ENCODE measurements at regions not wholly inside any gene's neighbourhood (a gene's known extent, or its start where the extent isn't known, plus 50 kb on each side); places are given as distances from the start of the nearest gene placed in this dataset.
"Not testable (repeated sequence)": the region's sequence is repeated elsewhere in the genome, so short reads cannot be mapped to it uniquely, and the experiment has no call there.

- DNase-seq (ENCODE audit: low read depth in 4 of 4, low spot score in 3 of 4), result no peak
These were observed 522.4 kb upstream of the NAALADL2 start for GRCh38 chr3:174336784-174337183.

GRCh38 chr3:174337227-174337626 is 521.9 kb upstream of the NAALADL2 start:
- no peak for DNase-seq (ENCODE audit: low read depth in 4 of 4, low spot score in 3 of 4)

DNA sequence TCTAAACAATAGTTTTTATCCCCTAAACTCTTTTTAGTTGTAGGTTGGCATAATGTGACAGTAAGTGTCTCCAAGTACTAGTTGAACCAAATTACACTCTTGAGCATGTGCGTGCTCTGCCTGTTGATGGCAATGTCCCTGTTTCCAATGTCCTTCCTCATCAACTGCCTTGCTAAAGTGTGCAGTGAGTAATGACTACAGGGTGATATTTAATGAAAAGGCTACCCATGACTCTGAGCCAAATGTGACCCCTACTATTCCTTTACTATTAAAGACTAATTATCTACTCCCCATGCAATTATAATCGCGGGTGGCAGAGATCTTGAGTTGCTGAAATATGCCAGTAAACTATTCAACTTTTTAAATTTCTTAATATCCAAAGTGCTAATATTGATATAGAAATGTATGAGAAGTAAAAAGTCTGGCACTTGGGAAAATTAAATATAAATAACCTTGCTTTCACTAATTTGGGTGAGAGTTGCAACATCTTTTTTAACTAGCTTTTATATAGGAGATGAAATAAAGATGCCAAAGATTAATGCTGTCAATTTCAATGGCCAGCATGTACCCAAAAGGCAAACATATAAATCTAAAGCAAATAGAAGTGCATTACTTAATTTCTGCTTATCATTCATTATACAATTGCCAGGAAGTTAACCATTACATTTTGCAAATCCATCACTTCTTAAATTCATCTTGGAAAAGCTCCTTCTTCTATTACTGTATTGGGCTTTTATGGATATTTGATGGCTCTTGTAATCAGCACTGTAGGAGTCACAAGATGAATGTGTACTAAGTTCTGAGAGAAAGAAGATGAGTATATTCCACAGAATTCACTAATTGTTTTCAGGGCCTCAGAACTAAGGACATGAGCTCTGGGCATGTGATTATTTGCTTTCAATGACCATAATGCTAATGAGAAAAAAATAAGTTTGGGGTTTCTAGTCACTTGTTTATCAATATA is 518.2 kb upstream of the NAALADL2 start:
- no peak for DNase-seq (ENCODE audit: low read depth in 4 of 4, low spot score in 3 of 4)

DNA sequence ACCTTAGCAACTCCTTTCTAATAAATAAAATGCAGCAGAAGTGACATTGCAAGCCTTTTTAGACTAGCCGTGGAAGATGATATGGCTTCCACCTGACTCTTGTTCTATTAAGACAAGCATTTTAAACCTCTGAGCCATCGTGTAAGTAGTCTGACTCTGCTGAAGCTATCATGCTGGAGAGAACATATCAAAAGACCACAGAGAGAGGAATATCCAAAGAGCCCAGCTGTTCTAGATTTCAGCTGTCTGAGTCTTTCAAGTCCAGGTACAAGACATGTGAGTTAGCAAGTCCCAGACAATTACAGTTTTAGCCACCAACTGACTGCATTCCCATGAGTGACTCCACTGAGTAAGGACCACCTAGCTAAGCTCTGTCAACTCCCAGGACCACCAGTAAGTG is 517.0 kb upstream of the NAALADL2 start:
- no peak for DNase-seq (ENCODE audit: low read depth in 4 of 4, low spot score in 3 of 4)

DNA sequence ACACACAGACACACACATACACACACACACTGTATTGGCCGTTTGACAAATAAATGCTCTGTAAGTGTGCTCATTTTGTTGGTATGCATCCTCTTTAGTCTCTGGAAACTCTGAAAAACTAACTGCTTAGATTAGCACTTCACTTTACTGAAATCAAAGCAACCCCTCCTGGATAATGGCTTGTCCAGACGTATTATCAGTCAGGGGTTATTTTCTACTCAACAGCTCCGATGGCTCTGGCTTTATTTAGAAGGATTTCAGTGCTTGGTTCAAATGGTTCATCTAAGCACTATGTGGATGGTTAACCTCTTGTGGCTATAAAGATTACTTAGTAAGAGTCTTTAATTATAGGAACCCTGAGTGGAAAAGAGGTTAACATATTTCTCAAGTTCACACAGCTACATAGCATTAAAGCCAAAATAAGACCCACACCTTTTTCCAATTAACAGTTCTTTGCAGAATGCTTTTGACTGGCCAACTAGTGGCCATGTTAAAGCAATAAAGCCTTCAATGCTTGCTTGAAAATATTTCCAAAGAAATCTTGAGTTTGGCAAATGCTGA is 516.1 kb upstream of the NAALADL2 start:
- DNase-seq (ENCODE audit: low read depth in 4 of 4, low spot score in 3 of 4), result no peak

DNA sequence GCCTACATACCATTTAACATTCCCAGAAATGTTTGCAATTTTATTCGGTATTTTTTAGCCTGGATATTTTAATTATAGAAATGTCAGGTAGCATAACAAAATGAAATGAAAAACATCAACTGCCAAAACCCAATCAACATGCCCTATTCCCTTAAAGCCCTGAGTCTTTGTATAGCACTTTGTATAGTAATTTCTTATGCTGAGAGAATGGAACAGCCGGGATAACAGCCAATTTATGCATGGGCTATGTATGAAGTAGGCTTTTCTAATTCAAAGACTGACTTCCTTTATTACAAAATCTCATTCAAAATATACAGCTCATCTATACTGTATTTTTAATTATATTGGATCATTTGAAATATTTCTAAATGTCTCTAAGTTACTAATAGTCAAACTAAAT is 513.0 kb upstream of the NAALADL2 start:
- DNase-seq (ENCODE audit: low read depth in 4 of 4, low spot score in 3 of 4), result no peak

- DNase-seq (ENCODE audit: low read depth in 4 of 4, low spot score in 3 of 4), result no peak
These were observed 512.6 kb upstream of the NAALADL2 start for GRCh38 chr3:174346571-174346970.

GRCh38 chr3:174347474-174348138 is 511.5 kb upstream of the NAALADL2 start:
- DNase-seq (ENCODE audit: low read depth in 4 of 4, low spot score in 3 of 4), result no peak

- no peak for DNase-seq (ENCODE audit: low read depth in 4 of 4, low spot score in 3 of 4)
These were observed 506.9 kb upstream of the NAALADL2 start for GRCh38 chr3:174352227-174352626.

DNA sequence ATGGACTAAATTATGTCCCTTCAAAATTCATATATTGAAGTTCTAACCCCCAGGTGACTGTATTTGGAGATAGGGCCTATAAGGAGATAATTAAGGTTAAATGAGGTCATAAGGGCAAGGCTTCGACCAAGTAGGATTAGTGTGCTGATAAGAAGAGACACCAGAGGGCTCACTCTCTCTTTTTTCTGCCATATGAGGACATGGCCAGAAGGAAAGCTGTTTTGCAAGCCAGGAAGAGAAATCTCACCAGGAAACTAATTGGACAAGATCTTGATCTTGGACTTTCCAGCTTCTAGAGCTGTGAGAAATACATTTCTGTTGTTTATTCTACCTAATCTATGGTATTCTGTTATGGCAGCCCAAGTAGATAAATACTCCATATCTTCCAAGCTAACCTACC is 503.6 kb upstream of the NAALADL2 start:
- DNase-seq (ENCODE audit: low read depth in 4 of 4, low spot score in 3 of 4), result no peak

DNA sequence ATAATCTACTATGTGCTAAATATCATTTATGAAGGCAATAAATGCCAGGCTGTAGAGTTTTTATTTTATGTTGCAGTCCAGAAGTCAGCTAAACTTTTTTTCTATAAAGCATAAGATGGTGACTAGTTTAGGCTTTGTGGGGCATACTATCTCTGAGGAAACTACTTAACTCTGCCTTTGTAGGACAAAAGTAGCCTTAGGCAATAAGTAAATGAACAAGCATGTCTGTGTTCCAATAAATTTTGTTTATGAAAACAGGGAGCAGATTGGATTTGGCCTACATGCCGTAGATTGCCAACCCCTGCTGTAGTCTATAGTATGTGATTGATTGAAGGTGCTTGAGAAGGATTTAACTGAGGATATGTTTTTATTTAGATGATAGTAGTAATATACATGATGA is 502.5 kb upstream of the NAALADL2 start:
- no peak for DNase-seq (ENCODE audit: low read depth in 4 of 4, low spot score in 3 of 4)

DNA sequence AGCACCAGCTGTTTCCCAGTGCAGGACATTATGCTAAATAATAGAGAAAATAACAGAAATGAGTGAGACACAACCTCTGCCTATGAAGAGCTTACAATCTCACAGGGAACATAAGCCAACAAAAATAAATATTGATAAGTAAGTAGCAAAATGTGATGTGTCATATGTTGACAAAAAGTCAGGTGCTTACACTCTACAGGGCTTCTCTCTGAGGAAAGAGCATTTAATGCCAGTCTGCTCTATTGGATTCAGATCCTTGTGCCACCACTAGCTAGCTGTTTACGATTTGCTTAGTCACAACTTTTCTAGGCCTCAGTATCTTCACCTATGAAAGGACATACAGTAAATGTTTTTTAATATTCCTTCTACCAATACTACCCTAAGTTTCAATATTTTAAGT is 500.9 kb upstream of the NAALADL2 start:
- DNase-seq (ENCODE audit: low read depth in 4 of 4, low spot score in 3 of 4), result no peak

- DNase-seq (ENCODE audit: low read depth in 4 of 4, low spot score in 3 of 4), result no peak
These were observed 496.6 kb upstream of the NAALADL2 start for GRCh38 chr3:174362556-174362955.

GRCh38 chr3:174363256-174363655 is 495.9 kb upstream of the NAALADL2 start:
- no peak for DNase-seq (ENCODE audit: low read depth in 4 of 4, low spot score in 3 of 4)

DNA sequence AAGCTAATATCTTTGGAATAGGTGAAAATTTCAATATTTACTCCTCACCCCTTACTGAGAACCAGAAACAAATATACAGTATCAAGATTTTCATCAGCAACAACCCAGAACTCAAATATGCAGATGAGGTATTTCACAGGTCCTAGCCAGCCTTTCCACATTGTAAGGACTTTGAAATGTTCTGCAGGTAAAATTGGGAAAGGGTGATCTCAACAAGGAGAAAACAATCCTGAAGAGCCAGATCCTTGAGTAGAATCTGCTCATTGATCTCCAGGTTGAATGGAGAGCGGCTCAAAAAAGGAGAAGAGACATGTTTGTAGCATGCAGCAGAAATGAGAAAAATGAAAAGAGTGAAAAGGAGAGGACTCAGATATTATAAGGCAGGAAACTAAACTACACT is 493.3 kb upstream of the NAALADL2 start:
- no peak for DNase-seq (ENCODE audit: low read depth in 4 of 4, low spot score in 3 of 4)

GRCh38 chr3:174366904-174367303 is 492.2 kb upstream of the NAALADL2 start:
- not testable (repeated sequence) for DNase-seq (ENCODE audit: low read depth in 4 of 4, low spot score in 3 of 4)

GRCh38 chr3:174376346-174376745 is 482.8 kb upstream of the NAALADL2 start:
- no peak for DNase-seq (ENCODE audit: low read depth in 4 of 4, low spot score in 3 of 4)

DNA sequence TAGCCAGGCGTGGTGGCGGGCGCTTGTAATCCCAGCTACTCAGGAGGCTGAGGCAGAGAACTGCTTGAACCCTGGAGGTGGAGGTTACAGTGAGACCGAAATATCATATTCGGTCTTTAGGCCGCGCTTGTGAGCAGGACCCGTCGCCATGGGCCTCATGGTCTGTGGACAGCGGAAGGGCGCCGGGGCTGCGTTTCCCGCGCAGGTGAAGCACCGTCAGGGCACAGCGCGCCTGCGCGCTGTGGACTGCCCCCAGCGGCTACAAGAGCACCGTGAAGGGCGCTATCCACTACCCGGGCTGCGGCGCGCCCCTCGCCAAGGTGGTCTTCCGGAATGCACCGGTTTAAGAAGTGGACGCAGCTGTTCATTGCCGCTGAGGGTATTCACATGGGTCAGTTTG is 482.0 kb upstream of the NAALADL2 start:
- no peak for DNase-seq (ENCODE audit: low read depth in 4 of 4, low spot score in 3 of 4)

DNA sequence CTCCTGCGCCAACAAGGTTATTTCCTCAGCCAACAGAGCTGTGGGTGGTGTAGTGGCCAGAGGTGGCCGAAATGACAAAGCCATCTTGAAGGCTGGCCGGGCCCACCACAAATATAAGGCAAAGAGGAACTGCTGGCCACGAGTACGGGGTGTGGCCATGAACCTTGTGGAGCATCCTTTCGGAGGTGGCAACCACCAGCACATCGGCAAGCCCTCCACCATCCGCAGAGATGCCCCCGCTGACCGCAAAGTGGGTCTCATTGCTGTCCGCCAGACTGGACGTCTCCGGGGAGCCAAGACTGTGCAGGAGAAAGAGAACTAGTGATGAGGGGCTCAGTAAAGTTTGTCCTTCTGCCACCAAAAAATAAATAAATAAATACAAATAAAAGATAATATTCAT is 481.4 kb upstream of the NAALADL2 start:
- no peak for DNase-seq (ENCODE audit: low read depth in 4 of 4, low spot score in 3 of 4)

- DNase-seq (ENCODE audit: low read depth in 4 of 4, low spot score in 3 of 4), result no peak
These were observed 476.3 kb upstream of the NAALADL2 start for GRCh38 chr3:174382878-174383277.

GRCh38 chr3:174387736-174388135 is 471.4 kb upstream of the NAALADL2 start:
- no peak for DNase-seq (ENCODE audit: low read depth in 4 of 4, low spot score in 3 of 4)

GRCh38 chr3:174397848-174398247 is 461.3 kb upstream of the NAALADL2 start:
- no peak for DNase-seq (ENCODE audit: low read depth in 4 of 4, low spot score in 3 of 4)
